SU-DHL-6 (cell line): ENCODE measurements at regions not wholly inside any gene's neighbourhood (a gene's known extent, or its start where the extent isn't known, plus 50 kb on each side); places are given as distances from the start of the nearest gene placed in this dataset.

ENCODE experiments used
- EZH2phosphoT487 ChIP-seq: fragments of 200-600 bp; sonication (generic), shearing (Covaris generic); conservative IDR thresholded peaks from 2 replicates; pipeline ENCODE4 v1.6.1; 2018; ENCODE audit warnings: mild to moderate bottlenecking, antibody characterized with exemption, low read length, moderate library complexity, mixed read lengths
- TF ChIP-seq, protein P1 (sequence below): fragments of 200-600 bp; sonication (generic); IDR thresholded peaks from one replicate; pipeline ENCODE4 v1.5.1; 2017; ENCODE audit warnings: antibody characterized with exemption, mild to moderate bottlenecking, low read length, moderate library complexity; ENCODE audit not compliant: insufficient read depth, poor library complexity, severe bottlenecking

DNA sequence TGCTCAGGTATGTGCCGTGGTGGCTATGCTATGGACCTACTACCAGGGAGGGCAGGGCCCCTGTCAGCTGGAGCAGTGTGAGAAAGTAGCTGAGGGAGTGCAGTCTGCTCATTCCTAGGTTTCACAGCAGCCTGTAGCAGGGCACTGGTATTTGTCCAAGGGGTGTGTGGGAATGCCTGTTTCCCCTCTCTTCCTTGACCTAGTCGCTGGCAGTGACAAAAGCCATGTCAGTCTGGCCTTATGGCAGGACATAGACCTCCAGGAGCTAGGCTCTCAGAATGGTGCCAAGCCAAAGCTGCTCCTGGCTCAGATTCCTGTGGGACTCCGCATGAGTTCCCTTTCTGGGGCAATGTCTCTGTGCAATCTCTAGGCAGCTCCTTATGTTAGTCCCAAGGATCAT is 253.9 kb upstream of the TYRP1 start:
- TF ChIP-seq, protein P1, sequence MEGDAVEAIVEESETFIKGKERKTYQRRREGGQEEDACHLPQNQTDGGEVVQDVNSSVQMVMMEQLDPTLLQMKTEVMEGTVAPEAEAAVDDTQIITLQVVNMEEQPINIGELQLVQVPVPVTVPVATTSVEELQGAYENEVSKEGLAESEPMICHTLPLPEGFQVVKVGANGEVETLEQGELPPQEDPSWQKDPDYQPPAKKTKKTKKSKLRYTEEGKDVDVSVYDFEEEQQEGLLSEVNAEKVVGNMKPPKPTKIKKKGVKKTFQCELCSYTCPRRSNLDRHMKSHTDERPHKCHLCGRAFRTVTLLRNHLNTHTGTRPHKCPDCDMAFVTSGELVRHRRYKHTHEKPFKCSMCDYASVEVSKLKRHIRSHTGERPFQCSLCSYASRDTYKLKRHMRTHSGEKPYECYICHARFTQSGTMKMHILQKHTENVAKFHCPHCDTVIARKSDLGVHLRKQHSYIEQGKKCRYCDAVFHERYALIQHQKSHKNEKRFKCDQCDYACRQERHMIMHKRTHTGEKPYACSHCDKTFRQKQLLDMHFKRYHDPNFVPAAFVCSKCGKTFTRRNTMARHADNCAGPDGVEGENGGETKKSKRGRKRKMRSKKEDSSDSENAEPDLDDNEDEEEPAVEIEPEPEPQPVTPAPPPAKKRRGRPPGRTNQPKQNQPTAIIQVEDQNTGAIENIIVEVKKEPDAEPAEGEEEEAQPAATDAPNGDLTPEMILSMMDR = no peak
- no peak for TF ChIP-seq EZH2phosphoT487
